Common myeloid progenitor, CD34-positive (primary cell): ENCODE measurements at regions not wholly inside any gene's neighbourhood (a gene's known extent, or its start where the extent isn't known, plus 50 kb on each side); places are given as distances from the start of the nearest gene placed in this dataset.

ENCODE experiments used
- CTCF ChIA-PET: fragments of 350-600 bp; sonication (Branson Sonifier 250); formaldehyde crosslinking; loops from one replicate; lab custom pipeline; 2021; ENCODE audit warnings: antibody characterized with exemption; lab: Charles Lee
- POLR2A ChIA-PET: fragments of 350-600 bp; sonication (Branson Sonifier 250); formaldehyde crosslinking; loops from one replicate; lab custom pipeline; 2021; ENCODE audit warnings: antibody characterized with exemption; lab: Charles Lee
- DNase-seq, 3 donors: peaks; one replicate each; pipeline versions ENCODE4 v3.0.0 to v3.0.0-alpha.2; 2013
- H3K27ac ChIP-seq, 2 experiments: 1 replicate in 1 of 2; 2 replicates in 1 of 2; pipeline ENCODE4 v1.7.0; 2013; ENCODE audit warnings: inconsistent platforms in 2 of 2, low read length in 2 of 2, mild to moderate bottlenecking in 2 of 2, low read depth in 1 of 2, moderate library complexity in 1 of 2; ENCODE audit not compliant: severe bottlenecking in 2 of 2, insufficient read depth in 1 of 2, poor library complexity in 1 of 2
- H3K27me3 ChIP-seq, 5 experiments: replicated peaks in 2 of 5; 1 replicate in 3 of 5; 2 replicates in 2 of 5; pipeline versions ENCODE4 v1.6.1 to v1.7.0; 2013; ENCODE audit warnings: low read length in 4 of 5, mild to moderate bottlenecking in 2 of 5, moderate library complexity in 2 of 5, inconsistent platforms in 1 of 5; ENCODE audit not compliant: insufficient read depth in 5 of 5, control insufficient read depth in 4 of 5
- H3K36me3 ChIP-seq, 4 experiments: 1 replicate in 2 of 4; 2 replicates in 2 of 4; pipeline versions ENCODE4 v1.6.1 to v1.7.0; 2013; ENCODE audit warnings: low read length in 3 of 4, control low read depth in 1 of 4, mild to moderate bottlenecking in 1 of 4; ENCODE audit not compliant: control insufficient read depth in 4 of 4, insufficient read depth in 4 of 4
- H3K4me1 ChIP-seq, 4 experiments: 1 replicate in 3 of 4; 2 replicates in 1 of 4; pipeline versions ENCODE4 v1.6.1 to v1.7.1; 2013; ENCODE audit warnings: low read length in 3 of 4, mild to moderate bottlenecking in 3 of 4, control low read depth in 1 of 4, inconsistent platforms in 1 of 4, moderate library complexity in 1 of 4; ENCODE audit not compliant: control insufficient read depth in 4 of 4, insufficient read depth in 4 of 4; ENCODE audit errors: control extremely low read depth in 1 of 4
- H3K4me3 ChIP-seq, 7 experiments: 1 replicate in 4 of 7; 2 replicates in 3 of 7; pipeline versions ENCODE4 v1.5.1 to v1.7.0; 2013; ENCODE audit warnings: mild to moderate bottlenecking in 7 of 7, low read length in 6 of 7, moderate library complexity in 6 of 7, inconsistent platforms in 2 of 7, low read depth in 2 of 7, control low read depth in 1 of 7; ENCODE audit not compliant: insufficient read depth in 4 of 7, control insufficient read depth in 1 of 7; ENCODE audit errors: extremely low read depth in 1 of 7
- H3K9me3 ChIP-seq, 5 experiments: 1 replicate in 4 of 5; 2 replicates in 1 of 5; pipeline versions ENCODE4 v1.6.1 to v1.7.1; 2013; ENCODE audit warnings: low read length in 4 of 5, mild to moderate bottlenecking in 2 of 5, inconsistent platforms in 1 of 5, low read depth in 1 of 5, moderate library complexity in 1 of 5; ENCODE audit not compliant: control insufficient read depth in 4 of 5, insufficient read depth in 2 of 5; ENCODE audit errors: control extremely low read depth in 1 of 5
- WGBS: methylation state at CpG from one replicate; pipeline ENCODE4 v1.1.5; 2013; ENCODE audit not compliant: insufficient coverage; 5-methylcytosine and 5-hydroxymethylcytosine counted together

- H3K4me1 ChIP-seq = peaks cover 12 to 49% (median 24%) of the 10 kb centered on the region in 4 experiments
- ChIA-PET CTCF (no interaction called here), POLR2A (no interaction called here)
- no peak overlapping the region for H3K4me3 ChIP-seq
- H3K9me3 ChIP-seq = no peaks in the 10 kb centered on the region
- H3K27ac ChIP-seq = no peak overlapping the region
- no peaks in the 10 kb centered on the region for H3K27me3 ChIP-seq
- no peaks in the 10 kb centered on the region for H3K36me3 ChIP-seq
- no peak for DNase-seq
- no CpG with 5 or more reads among the region's 1 CpG for WGBS
These were observed 117.2 kb upstream of the FLRT2 start for GRCh38 chr14:85412756-85413155.

- H3K9me3 ChIP-seq = no peaks in the 10 kb centered on the region
- H3K4me3 ChIP-seq = no peak overlapping the region
- ChIA-PET CTCF (no interaction called here), POLR2A (interaction anchor here (0.6 kb wide), 1 partner anchor 189 kb away, joined by 4 read pairs; no protein-coding TSS in a partner anchor)
- no peak overlapping the region for H3K27ac ChIP-seq
- DNase-seq = peak; percentile 28 to 78 (median 63)
- no CpG with 5 or more reads among the region's 5 CpGs for WGBS
- H3K36me3 ChIP-seq = no peaks in the 10 kb centered on the region
- H3K27me3 ChIP-seq = no peaks in the 10 kb centered on the region
- H3K4me1 ChIP-seq = peaks cover 12 to 51% (median 26%) of the 10 kb centered on the region in 4 experiments
These were observed 116.0 kb upstream of the FLRT2 start for GRCh38 chr14:85413836-85414526.

DNA sequence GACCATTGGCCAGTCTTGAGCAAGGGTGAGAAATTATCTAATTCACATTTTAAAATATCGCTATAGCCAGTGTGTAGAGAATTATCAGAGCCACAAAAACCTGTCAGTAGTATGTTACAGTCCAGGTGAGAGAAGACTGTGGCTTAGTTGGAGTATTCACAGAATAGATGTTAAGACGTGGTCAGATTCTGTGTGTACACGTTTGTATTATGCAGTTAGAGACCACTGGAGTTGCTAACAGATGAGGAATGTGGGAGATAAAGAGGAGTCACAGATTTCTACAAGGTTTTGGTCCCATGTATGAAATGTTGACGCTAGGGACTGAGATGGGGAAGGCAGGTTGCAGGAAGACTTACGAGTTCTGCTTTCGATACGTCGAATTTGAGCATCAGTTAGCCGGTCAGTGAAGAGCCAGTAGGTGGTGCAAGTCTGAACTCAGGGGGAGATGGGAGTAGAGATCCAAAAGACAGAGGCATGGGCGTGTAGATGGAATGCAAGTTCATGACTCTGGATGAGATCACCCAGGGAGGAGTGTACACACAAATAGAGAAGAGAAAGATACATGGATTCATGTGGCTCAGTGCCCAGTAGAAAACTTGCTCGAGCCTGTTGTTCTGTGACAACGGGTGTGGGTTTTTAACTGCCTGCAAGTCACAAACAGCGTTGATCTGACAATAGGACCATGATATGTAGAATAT, 114.8 kb upstream of the FLRT2 start:
- no peak overlapping the region for H3K27ac ChIP-seq

DNA sequence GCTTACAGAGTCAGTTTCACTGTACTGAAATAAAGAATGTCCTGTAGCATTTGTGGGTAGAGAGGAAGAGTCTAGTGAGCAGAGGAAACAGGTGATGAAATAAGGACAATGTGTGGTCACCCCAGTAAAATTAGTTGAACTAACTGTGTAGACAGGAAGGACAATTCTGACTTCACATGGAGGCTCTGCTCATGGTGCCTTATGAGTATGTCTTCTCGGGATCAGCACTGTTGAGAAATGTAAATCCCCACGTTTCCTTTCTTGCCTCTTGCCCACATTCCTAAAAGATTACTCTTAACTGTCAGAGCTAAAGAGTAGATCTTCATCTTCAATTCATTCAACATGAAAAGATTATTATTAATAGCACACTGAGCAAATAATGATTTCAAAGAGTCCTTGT, 113.2 kb upstream of the FLRT2 start:
- Histone ChIP-seq H3K4me1 (peaks cover 12 to 53% (median 22%) of the 10 kb centered on the region in 4 experiments), H3K36me3 (no peaks in the 10 kb centered on the region), H3K9me3 (no peaks in the 10 kb centered on the region), H3K4me3 (no peak overlapping the region), H3K27ac (no peak overlapping the region), H3K27me3 (no peaks in the 10 kb centered on the region)
- 43% methylated on average over 1 of the region's 2 CpGs for WGBS
- peak in 2 of 3 donors; percentile 59 to 80 for DNase-seq
- POLR2A ChIA-PET = no interaction called here
- CTCF ChIA-PET = no interaction called here

More for the DNA sequence above, 114.8 kb upstream of the FLRT2 start:
- H3K36me3 ChIP-seq = no peaks in the 10 kb centered on the region
- WGBS = 96% methylated on average over 10 of the region's 13 CpGs
- H3K9me3 ChIP-seq = no peaks in the 10 kb centered on the region
- H3K27me3 ChIP-seq = no peaks in the 10 kb centered on the region
- DNase-seq = no peak
- H3K4me1 ChIP-seq = peaks cover 12 to 51% (median 26%) of the 10 kb centered on the region in 4 experiments
- H3K4me3 ChIP-seq = no peak overlapping the region
- ChIA-PET POLR2A (no interaction called here), CTCF (no interaction called here)

DNA sequence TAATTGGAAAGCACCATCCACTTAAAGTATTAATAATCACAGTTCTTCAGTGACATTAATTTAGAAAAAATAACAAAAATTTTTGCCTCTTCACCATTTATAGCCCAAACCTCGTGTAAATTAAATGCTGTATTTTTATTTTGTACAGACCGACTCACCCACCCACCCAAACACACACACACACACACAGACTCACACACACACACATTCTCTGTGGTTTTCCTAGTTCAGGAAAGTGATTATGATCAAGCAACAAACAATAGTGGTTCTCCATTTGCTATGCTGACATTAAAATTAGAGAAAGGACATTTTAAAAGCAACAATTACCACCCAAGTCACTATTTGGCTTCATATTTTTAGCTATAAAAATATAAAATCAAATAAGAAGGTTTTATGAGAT, 112.5 kb upstream of the FLRT2 start:
- ChIA-PET POLR2A (no interaction called here), CTCF (no interaction called here)
- Histone ChIP-seq H3K36me3 (no peaks in the 10 kb centered on the region), H3K4me3 (peak overlapping the region in 1 of 7 experiments; percentile 20), H3K27me3 (no peaks in the 10 kb centered on the region), H3K4me1 (peaks cover 12 to 48% (median 21%) of the 10 kb centered on the region in 4 experiments), H3K9me3 (no peaks in the 10 kb centered on the region), H3K27ac (no peak overlapping the region)
- peak; percentile 17 to 75 (median 57) for DNase-seq
- WGBS = no CpG with 5 or more reads among the region's 2 CpGs

- Histone ChIP-seq H3K27ac (no peak overlapping the region), H3K27me3 (no peaks in the 10 kb centered on the region), H3K4me1 (peaks cover 12 to 44% (median 21%) of the 10 kb centered on the region in 4 experiments), H3K36me3 (no peaks in the 10 kb centered on the region), H3K4me3 (no peak overlapping the region), H3K9me3 (no peaks in the 10 kb centered on the region)
- ChIA-PET CTCF (no interaction called here), POLR2A (no interaction called here)
- peak in 2 of 3 donors; percentile 46 to 53 for DNase-seq
- WGBS = no CpG with 5 or more reads among the region's 1 CpG
These were observed 111.2 kb upstream of the FLRT2 start for GRCh38 chr14:85418721-85419120.

- DNase-seq = no peak
- Histone ChIP-seq H3K27me3 (no peaks in the 10 kb centered on the region), H3K36me3 (no peaks in the 10 kb centered on the region), H3K9me3 (no peaks in the 10 kb centered on the region), H3K27ac (no peak overlapping the region), H3K4me1 (peaks cover 8 to 29% (median 16%) of the 10 kb centered on the region in 4 experiments), H3K4me3 (no peak overlapping the region)
- no CpG with 5 or more reads among the region's 1 CpG for WGBS
- POLR2A ChIA-PET = interaction anchor here (0.9 kb wide), 1 partner anchor 12 kb away, joined by 3 read pairs; no protein-coding TSS in a partner anchor
- CTCF ChIA-PET = no interaction called here
These were observed 109.7 kb upstream of the FLRT2 start for GRCh38 chr14:85420278-85420677.
